Activated naive CD8-positive, alpha-beta T cell treated with anti-CD3 and anti-CD28 coated beads, Interleukin-2, amount 50 U/mL, for 16 hours (primary cell): ENCODE measurements at regions not wholly inside any gene's neighbourhood (a gene's known extent, or its start where the extent isn't known, plus 50 kb on each side); places are given as distances from the start of the nearest gene placed in this dataset.

ENCODE experiments used
- DNase-seq: peaks from one replicate; pipeline ENCODE4 v3.0.0-alpha.2; 2020; ENCODE audit warnings: low read depth, low spot score

DNA sequence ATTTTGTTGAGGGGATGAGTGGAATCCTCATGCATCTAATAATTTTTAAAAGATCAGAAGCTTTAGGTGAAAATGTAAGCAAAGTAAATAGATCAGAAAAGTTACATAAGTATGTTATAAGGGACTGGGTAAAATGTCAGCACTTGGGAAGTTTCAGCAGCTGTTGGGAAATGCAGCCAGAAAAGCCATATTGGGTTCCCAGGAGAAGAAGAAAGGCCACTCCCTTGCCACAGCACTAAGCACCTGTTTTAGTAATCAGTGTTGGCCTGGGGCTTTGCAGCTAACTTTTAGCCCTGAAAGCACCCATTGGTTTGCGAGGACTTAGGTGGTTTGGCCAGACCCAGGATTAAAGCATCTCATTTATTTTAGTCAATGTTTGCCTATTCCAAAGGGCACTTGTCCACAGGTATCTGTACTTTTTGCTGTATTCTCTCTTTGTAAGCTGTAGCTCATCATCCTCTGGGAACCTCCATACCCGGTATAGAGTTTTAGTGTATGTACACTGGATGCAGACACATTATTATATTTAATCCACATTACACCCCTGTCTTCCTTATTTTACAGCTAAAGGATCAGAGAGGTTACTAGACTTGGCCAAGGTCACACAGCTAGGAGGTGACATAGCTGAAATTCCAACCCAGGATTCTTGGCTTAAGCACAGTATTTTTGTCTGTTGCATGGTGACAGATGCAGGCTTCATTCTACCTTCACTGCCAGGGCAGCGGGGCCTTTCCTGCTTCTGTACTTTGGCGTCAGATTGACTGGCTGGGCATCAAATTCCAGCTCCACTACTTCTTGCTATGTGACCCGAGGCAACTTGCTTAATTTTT is 127.7 kb upstream of the SESN3 start:
- no peak for DNase-seq

DNA sequence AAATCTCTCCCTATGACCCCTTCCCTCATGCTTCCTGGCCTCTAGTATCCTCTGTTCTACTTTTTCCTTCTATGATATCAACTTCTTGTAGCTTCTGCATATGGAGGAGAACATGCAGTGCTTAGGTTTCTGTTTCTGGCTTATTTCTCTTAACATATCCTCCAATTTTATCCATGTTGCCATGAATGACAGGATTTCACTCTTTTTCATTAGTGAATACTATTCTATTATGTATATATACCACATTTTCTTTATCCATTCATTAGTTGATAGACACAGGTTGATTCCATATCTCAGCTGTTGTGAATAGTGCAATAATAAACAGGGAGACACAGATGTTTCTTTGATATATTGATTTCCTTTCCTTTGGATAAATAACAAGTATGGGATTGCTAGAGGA is 123.3 kb upstream of the SESN3 start:
- no peak for DNase-seq

DNA sequence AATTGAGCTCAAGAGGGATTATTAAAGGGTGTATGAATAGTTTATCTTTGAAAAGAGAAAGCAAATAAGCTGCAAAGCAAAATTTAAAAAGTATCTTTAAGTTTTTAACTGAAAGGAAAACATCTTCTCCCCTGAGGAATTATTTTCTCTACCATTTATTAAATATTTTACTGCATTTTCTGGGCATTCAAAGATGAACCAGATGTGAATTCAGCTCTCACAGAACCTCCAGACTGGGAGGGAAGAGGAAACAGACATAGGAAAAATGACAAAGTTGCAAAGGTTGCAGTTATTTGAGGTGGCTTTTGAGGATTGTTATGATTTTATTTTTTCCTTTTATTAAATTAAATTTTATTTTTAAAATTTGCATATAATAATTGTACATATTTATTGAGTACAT is 122.7 kb upstream of the SESN3 start:
- no peak for DNase-seq

DNA sequence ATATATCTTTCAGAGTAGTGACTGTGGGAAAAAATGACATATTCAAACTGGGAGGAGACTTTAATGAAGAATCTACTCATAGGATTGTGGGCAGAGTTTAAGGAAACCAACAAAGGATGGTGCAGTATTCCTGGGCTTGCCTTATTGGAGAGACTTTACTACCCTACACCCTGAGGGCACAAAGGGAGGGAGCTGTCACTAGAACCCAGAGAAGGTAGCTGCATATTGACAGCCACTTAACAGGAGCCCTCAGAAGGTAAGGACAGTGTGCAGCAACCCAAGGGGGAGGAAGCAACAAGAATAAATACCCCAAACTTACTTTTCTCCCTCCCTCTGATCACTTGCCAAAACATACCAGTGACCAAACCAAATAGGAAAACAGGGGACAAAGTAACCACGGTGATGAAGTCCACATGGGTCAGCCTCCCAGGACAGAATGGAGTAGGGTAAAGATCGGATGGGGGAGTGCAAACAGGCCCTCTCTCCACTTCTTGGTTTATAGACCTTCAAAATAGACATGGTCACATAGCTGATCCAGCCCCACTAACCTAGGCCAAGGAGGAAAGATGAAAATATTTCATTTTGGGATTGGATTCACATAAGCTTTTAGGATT is 121.8 kb upstream of the SESN3 start:
- no peak for DNase-seq

DNA sequence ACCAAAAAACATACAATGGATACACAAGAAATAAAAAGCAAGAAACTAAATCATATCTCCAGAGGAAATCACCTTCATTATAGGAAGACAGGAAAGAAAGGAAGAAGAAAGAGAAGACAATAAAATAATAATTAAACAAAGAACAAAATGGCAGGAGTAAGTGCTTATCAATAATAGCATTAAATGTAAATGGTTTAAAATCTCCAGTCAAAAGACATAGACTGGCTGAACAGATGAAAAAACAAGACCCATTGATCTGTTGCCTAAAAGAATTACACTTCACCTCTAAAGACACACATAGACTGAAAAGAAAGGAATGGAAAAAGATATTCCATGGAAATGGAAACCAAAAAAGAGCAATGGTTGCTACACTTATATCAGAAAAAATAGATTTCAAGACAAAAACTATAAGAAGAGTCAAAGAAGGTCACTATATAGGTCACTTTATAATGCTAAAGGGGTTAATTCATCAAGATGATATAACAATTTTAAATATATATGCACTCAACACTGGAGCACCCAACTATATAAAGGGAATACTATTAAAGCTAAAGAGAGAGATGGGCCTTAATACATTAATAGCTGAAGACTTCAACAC is 118.4 kb upstream of the SESN3 start:
- DNase-seq = no peak

DNA sequence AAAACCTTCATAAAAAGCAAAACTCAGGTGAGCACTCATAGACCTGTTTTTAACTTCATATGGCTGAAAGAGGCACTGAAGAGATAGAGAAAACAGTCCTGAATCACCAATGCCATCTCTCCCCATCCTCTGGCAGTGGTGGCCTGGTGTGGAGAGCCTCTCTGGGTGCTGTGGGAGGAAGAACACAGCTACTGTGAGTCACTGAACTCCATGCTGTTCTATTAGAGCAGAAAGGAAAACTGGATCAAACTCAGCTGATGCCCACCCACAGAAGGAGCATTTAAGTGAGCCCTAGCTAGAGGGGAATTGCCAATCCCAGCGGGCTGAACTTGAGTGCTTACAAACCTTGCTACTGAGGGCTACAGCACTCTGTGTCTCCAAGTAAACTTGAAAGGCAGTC is 115.3 kb upstream of the SESN3 start:
- DNase-seq = no peak

DNA sequence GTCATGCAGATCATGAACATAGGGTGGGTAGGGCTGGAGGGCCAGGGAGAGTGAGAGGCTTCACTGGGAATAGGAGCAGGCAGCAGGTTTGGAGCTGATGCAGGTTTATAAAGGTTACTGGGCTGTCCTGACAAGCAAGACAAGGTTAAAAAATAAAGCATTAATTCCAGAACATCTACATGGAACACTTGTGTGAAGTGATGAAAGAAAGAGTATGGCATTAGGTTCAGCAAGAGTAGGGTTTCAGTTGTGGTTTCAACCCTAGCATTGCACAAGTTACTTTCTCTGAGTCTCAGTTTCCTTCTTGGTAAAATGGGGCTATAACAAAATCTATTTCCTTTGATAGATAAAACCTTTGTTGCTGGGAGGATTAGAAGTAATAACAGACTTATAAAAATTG is 114.6 kb upstream of the SESN3 start:
- no peak for DNase-seq

DNA sequence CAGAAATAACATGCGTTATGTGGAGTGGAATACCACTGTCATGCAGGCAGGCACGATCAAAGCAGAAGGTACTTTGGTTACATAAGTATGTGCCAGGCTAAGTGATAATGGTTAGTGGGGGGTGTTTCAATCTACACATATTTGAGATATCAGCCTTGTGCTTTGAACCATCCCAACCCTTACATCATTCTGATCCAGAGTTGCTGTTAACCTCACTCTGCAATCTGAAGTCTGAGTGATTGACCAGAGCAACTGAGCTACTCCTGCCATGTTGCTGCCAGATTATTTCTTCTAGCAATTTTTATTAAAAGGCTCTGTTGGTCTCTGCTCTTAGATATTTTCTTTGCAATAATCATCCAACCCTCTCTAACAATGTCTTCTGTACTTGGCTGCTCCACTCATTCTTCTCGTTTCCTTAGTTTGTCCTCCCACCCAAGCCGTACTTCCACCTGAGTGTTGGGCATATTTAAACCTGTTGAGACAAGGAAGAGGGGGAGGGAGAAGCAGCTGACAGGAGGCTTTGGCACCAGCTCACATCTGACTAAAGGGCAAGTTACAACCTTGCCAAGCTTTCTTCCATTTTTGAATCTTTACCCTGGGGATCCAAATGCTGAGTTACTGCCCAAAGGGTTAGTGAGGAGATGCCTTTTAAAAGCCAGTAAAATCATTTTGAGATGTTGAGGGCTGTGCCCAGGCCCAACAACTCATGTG is 114.1 kb upstream of the SESN3 start:
- no peak for DNase-seq

DNA sequence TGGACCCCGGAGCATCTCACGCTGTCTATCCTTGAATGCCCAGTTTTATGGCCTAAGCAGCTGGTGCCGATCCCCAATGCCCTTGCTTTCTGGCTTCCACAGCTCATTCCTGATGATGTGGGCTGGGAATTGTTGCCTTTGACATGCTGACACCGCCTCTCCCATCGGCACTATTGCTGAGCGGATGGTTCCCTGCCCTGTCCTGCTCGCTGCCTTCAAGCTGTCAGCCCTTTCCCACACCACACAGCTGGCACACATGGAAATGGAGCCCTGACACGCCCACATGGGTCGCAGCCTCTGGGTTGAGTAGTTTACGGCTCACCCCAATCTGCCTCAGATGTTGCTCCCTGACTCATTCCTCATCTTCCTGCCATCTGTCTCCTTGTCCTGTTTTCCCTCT is 110.2 kb upstream of the SESN3 start:
- DNase-seq = no peak

DNA sequence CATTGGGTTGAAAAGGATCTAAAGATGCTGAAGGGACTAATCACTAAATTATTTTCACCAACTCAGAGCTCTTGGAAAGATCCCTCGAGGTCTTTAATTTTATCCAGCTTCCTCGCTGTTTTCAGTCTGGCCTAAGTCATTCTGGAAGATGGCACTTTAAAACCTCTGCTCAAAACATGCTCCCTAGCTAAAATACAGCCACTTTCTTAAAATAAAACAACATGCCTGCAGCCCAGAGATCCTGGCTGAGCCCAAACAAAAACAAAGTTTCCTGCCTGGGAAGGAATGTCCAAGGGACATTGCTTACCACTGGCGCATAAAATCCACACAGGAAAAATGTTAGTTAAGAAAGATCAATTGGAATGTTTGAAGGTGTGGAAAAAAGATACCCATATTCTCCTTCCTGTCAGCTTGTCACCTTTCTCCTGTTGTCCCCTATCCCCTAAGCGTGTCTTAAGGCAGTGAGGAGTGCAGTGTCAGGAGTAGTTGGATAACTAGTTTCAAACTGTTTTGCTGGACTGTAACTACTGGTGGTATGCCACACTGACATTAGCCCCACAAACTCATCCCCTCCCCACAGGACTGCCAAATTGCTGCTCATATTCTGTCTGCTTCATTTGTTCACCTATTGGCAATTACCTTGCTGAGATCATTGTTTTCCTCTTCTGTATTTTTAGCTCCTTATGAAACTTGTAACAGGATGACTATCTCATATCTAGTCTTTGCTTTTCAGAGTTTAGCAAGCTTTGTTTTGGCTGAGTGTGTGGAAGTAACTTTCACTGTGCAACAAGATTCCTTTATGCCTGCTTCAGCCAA is 108.3 kb upstream of the SESN3 start:
- DNase-seq = no peak

DNA sequence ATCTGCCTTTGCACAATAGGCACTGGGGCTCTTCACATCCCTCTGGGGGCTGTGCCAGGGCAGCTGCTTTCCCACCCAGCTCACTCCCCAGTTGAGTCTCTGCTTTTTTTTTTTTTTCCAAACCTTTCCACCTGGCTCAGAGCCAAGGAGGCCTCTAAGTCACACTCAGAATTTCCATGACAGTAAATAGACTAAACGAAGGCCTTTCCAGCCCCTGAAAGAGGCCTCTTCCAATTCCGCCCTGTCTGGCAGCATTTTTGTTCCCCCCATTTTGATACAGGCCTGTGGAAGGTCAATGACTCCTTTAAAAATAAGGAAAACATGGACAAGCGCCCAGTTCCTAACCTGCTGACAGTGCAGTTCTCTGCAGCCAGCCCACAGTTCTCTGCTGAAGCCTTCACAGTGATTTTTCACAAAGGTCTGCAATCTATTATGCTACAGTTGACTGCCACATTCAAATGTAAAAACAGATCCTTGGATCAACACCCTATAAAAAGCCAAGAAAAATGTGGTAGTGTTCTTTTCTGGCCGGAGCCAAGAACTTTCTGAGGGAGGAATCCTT is 107.5 kb upstream of the SESN3 start:
- no peak for DNase-seq

DNA sequence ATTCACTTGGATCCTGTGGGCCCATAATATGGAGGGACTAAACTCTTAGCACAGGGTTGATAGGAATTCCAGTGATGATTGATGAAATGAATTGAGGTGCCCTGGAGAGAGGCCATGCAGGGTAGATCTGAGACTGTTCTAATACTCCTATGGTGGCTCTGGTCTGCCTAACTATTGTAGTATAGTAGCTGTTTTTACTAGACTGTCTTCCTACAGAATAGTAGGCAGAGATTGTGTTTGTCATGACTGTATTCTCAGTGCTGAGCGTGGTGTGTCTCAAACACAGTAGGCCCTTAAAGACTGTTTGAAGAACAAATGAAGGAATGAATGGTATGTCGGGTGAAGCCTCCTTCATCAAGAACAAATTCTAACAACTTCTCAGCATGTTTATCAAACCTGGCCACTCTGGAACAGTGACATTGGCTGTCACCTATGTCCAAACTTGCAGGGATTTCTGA is 107.0 kb upstream of the SESN3 start:
- DNase-seq = no peak

DNA sequence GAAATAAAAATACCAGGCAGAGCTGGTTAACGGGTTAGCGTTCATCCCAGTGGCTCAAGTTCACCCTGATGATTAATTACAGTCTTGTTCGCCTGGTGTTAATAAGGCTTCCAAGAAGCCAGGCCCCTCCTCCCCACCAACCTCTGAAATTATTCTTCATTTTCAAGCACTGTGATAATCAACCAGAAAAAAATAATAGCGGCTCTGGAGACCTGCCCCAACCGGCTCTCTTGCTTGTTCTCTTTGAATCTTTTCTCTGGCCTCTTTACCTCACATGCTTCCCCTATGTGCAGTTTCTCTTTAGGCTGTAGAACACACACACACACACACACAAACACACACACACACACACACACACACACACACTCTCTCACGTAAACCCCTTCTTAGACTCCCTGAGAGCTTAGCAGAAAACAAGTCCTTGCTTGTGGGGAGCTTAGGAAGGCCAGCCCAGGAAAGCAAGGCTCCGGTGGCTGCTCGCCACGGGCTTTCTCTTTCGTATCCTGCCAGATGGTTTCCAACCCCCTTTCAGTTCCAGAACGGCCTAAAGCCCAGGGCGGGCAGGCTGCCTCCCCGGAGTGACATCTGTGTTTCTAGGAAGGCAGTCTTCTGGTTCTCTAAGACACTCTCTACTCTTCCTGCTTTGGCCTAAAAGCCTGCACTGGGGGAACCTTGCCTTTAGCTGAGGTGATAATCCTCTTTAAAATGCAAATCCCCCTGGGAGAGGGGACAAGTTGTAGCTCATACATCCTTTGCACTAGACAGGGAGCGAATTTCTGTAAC is 106.4 kb upstream of the SESN3 start:
- DNase-seq = peak; percentile 6

DNA sequence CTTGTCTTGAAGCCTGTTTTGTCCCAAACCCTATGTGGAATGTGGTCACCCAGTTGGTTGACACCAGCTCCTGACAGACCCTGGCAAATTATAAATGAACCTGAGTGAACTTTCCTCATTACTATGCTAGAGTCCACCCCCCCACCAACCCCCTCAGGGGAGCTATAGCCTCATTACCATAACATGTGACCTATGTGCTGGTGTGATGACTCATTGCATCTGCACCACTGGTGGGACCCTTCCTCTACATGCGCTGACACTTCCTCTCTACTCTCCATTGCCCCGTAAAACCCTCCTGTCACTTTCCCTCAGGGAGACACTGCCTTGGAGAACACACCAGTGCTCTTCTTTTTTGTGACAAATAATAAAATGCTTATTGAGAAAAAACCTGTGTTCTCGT is 105.0 kb upstream of the SESN3 start:
- DNase-seq = no peak

DNA sequence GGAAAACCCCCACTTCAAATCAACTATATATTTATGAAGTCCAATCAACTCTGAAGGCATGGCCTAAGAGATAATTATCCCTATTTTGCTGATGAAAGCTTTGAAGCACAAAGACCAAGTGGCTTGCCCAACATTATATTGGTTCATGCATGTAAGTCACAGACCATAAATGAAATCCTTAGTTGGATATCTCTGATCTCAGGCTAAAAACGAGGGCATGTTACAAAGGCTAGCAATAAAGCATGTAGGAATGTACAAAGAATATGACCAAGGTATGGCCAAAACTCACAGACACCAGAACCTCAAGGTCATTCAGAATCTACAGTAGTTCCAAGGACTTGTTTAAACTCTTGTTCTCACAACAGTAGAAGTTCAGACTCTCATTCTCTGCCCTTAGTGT is 100.2 kb upstream of the SESN3 start:
- no peak for DNase-seq

DNA sequence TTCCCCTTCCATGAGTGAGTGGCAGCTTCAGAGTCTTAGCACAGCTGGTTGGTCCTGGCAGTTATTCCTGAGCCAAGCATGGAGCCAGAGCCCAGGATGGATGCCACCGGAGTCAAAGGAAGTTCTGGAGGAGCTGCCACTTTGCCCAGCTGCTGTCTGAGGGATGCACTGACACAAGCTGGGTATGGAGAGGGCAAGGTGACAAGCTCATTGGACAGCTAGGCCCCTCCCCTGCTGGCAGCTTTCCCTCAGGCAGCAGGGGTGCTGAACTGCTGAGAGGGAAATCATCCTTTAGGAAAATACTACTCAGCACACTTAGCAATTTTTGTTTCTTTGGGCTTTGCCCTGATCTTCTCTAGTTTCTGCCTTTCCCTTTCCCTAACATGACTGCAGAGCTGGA is 99.3 kb upstream of the SESN3 start:
- no peak for DNase-seq

DNA sequence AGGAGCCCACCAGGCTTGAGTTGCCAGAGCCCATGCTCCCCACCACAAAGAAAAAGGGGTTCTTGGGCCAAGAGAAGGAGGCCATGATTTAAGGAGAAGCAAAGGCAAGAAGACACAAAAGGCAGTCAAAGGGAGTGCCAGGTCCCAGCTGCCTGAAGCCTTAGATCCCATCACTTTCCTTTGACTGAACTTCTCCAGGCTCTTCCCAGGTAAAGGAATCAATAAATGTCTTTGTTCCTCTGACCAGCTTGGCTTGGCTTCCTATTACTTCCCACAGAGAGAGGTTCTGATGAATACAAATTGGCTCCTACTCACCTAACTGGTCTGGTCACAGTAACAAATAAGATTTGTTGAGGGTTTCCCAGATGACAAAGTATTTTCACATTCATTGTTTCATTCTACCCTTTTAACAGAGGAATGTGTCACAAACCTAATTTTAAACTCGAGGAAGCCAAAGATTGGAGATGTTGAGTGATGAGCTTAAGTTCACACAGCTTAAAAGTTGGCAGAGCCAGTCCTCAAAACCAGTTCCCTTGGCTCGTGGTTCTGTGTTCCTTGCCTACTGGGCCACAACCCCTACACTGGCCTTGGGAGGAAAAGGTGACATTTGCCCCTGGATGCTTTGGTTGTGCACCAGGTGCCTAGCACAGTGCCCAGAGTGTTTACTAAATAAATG is 96.4 kb upstream of the SESN3 start:
- DNase-seq = no peak

DNA sequence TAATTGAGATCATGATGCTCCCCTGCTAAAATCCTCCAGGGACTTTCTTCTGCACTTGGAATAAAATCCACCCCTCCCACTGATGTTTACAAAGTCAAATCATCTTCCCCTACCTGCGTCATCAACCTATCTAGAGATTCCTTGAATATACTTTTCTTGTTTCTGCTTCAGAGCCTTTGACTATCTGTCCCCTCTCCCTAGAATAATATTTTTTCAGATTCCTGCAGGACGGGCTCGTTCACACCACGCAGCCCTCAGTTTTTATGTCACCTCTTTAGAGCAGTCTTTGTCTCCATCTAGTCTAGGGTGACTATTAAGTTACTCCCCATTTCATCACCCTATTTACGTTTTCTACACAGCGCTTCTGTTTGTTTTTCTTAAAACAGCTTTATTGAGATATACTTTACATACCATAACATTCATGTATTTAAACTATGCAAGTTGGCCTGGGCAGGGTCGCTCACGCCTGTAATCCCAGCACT is 94.8 kb upstream of the SESN3 start:
- no peak for DNase-seq

DNA sequence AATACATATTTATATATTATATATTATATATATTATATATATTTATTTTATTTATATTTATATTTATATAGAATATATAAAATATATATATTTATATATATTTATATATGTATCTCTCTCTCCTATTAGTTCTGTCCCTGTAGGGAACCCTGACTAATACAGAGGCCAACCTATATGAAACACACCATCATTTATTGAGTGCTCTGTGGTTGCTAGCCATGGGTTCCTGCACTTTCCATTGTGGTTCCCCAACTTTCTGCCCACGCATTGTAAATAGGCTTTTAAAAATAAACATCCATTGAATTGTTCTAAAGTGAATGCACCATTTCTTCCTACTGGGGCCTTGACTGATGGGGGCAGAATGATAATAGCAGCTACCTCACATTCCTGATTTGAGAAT is 93.8 kb upstream of the SESN3 start:
- no peak for DNase-seq

DNA sequence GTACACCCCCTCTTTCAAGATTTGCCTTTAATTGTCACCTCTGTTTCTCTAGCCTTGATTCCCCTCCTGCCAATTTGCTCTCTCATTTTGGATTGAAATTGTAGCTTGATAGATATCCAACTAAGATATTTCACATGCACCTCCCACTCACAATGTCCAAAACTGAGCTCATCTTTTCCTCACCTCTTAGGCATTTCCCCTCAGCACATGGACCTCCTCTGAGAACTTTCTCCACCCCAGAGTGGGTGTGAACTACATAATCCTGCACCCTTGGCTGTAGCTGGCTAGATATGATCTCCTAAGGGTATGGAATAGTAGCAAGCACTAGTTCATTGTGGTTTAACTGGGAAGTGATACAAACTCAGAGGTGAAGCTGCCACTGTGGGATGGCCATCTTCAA is 91.5 kb upstream of the SESN3 start:
- DNase-seq = no peak
